Natural killer cell (primary cell): ENCODE measurements at regions not wholly inside any gene's neighbourhood (a gene's known extent, or its start where the extent isn't known, plus 50 kb on each side); places are given as distances from the start of the nearest gene placed in this dataset.

ENCODE experiments used
- ATAC-seq, 3 donors: fragments of 150-1000 bp in 2 of 3; fragments of 200-7000 bp in 1 of 3; cut with Tn5 transposase; 1 replicate in 1 of 3; 2 replicates in 2 of 3; pipeline ENCODE4 v1.10.0; 2021; ENCODE audit warnings: mild to moderate bottlenecking in 2 of 3, moderate library complexity in 2 of 3
- DNase-seq, 2 donors: peaks; one replicate each; pipeline versions ENCODE4 v3.0.0 to v3.0.0-alpha.2; 2013 to 2021; ENCODE audit warnings: mixed read lengths in 1 of 2
- H3K27ac ChIP-seq: one replicate; pipeline ENCODE4 v1.5.1; 2013; ENCODE audit warnings: mild to moderate bottlenecking, low read length
- H3K27me3 ChIP-seq: one replicate; pipeline ENCODE4 v1.6.1; 2013; ENCODE audit warnings: low read length; ENCODE audit not compliant: control insufficient read depth, insufficient read depth
- H3K36me3 ChIP-seq: one replicate; pipeline ENCODE4 v1.6.1; 2013; ENCODE audit warnings: low read length; ENCODE audit not compliant: control insufficient read depth, insufficient read depth
- H3K4me1 ChIP-seq: one replicate; pipeline ENCODE4 v1.6.1; 2013; ENCODE audit warnings: low read length; ENCODE audit not compliant: control insufficient read depth, insufficient read depth
- H3K4me3 ChIP-seq: one replicate; pipeline ENCODE4 v1.5.1; 2013; ENCODE audit warnings: low read length
- H3K9me3 ChIP-seq: one replicate; pipeline ENCODE4 v1.6.1; 2013; ENCODE audit warnings: low read length; ENCODE audit not compliant: control insufficient read depth, insufficient read depth
- H3K27ac Mint-ChIP-seq, 2 donors: one replicate each; pipeline ENCODE4 v1.8.0; 2022; ENCODE audit warnings: mild to moderate bottlenecking in 2 of 2, mixed read lengths in 2 of 2, moderate library complexity in 1 of 2
- H3K27me3 Mint-ChIP-seq, 2 donors: one replicate each; pipeline ENCODE4 v1.8.0; 2022; ENCODE audit warnings: low read depth in 2 of 2, mixed read lengths in 2 of 2
- H3K36me3 Mint-ChIP-seq: one replicate; pipeline ENCODE4 v1.8.0; 2022; ENCODE audit warnings: mixed read lengths
- H3K4me1 Mint-ChIP-seq, 2 donors: one replicate each; pipeline ENCODE4 v1.8.0; 2022; ENCODE audit warnings: mixed read lengths in 2 of 2
- H3K4me3 Mint-ChIP-seq: one replicate; pipeline ENCODE4 v1.8.0; 2022; ENCODE audit warnings: mild to moderate bottlenecking, moderate library complexity, mixed read lengths
- H3K9me3 Mint-ChIP-seq, 2 donors: one replicate each; pipeline ENCODE4 v1.8.0; 2022; ENCODE audit warnings: mixed read lengths in 2 of 2
- WGBS: methylation state at CpG from one replicate; pipeline ENCODE4 v1.1.7; 2013; ENCODE audit warnings: missing lambda C conversion rate; ENCODE audit not compliant: insufficient coverage; 5-methylcytosine and 5-hydroxymethylcytosine counted together
- intact Hi-C: fragments of 100-400 bp; cut with micrococcal nuclease; formaldehyde crosslinking; loops from one replicate; pipeline ENCODE4 v1.14.2; 2022
- TF ChIP-seq, protein P1 (sequence below): fragments of 200-600 bp; IDR thresholded peaks from one replicate; pipeline ENCODE4 v1.8.0; 2022; ENCODE audit warnings: antibody characterized with exemption

GRCh38 chr14:56894591-56894991 lies 84.3 kb upstream of the OTX2 start:
- no peak overlapping the region for H3K27ac Mint-ChIP-seq
- Histone ChIP-seq H3K27ac (no peak overlapping the region), H3K27me3 (no peaks in the 10 kb centered on the region), H3K36me3 (no peaks in the 10 kb centered on the region), H3K4me3 (no peak overlapping the region), H3K9me3 (no peaks in the 10 kb centered on the region), H3K4me1 (no peaks in the 10 kb centered on the region)
- no peak overlapping the region for H3K4me3 Mint-ChIP-seq
- H3K4me1 Mint-ChIP-seq = no peaks in the 10 kb centered on the region
- WGBS = 71% methylated on average over 3 of the region's 3 CpGs
- H3K9me3 Mint-ChIP-seq = peaks cover 2 to 5% of the 10 kb centered on the region in 2 donors
- intact Hi-C loops = no loop called here
- no peak for ATAC-seq
- TF ChIP-seq, protein P1, sequence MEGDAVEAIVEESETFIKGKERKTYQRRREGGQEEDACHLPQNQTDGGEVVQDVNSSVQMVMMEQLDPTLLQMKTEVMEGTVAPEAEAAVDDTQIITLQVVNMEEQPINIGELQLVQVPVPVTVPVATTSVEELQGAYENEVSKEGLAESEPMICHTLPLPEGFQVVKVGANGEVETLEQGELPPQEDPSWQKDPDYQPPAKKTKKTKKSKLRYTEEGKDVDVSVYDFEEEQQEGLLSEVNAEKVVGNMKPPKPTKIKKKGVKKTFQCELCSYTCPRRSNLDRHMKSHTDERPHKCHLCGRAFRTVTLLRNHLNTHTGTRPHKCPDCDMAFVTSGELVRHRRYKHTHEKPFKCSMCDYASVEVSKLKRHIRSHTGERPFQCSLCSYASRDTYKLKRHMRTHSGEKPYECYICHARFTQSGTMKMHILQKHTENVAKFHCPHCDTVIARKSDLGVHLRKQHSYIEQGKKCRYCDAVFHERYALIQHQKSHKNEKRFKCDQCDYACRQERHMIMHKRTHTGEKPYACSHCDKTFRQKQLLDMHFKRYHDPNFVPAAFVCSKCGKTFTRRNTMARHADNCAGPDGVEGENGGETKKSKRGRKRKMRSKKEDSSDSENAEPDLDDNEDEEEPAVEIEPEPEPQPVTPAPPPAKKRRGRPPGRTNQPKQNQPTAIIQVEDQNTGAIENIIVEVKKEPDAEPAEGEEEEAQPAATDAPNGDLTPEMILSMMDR = no peak
- H3K36me3 Mint-ChIP-seq = no peaks in the 10 kb centered on the region
- DNase-seq = no peak
- peaks cover 13 to 18% of the 10 kb centered on the region in 2 donors for H3K27me3 Mint-ChIP-seq

DNA sequence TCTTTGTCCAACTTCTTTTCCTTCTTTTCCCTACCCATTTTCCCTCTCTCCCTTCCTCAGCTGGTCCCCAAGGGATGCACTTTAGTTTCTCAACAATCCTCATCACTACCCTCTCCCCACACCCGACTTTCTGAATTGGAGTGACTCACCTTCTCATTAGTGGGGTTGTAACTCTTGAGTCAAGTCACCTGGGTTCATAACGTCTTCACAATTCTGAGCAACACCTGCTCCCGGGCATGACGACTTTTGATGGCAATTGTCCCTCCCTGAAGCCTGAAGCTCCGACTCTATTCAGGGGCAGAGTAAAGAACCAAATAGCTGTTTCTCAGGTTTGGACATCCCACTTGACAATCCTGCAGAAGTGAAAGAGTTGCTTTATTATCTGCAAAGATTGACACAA lies 82.7 kb upstream of the OTX2 start:
- Histone ChIP-seq H3K27me3 (no peaks in the 10 kb centered on the region), H3K4me3 (no peak overlapping the region), H3K4me1 (no peaks in the 10 kb centered on the region), H3K9me3 (no peaks in the 10 kb centered on the region), H3K27ac (no peak overlapping the region), H3K36me3 (no peaks in the 10 kb centered on the region)
- H3K4me3 Mint-ChIP-seq = no peak overlapping the region
- TF ChIP-seq, protein P1 = no peak
- H3K27ac Mint-ChIP-seq = no peak overlapping the region
- peaks cover 2 to 5% of the 10 kb centered on the region in 2 donors for H3K9me3 Mint-ChIP-seq
- no peak for DNase-seq
- no peak for ATAC-seq
- WGBS = 55% methylated on average over 5 of the region's 5 CpGs
- no peaks in the 10 kb centered on the region for H3K4me1 Mint-ChIP-seq
- intact Hi-C loops = no loop called here
- peaks cover 13 to 18% of the 10 kb centered on the region in 2 donors for H3K27me3 Mint-ChIP-seq
- no peaks in the 10 kb centered on the region for H3K36me3 Mint-ChIP-seq

GRCh38 chr14:56891226-56891625 lies 80.9 kb upstream of the OTX2 start:
- no peaks in the 10 kb centered on the region for H3K36me3 ChIP-seq
- H3K4me3 ChIP-seq = no peak overlapping the region
- H3K27me3 ChIP-seq = no peaks in the 10 kb centered on the region
- no peak overlapping the region for H3K4me3 Mint-ChIP-seq
- no peak overlapping the region for H3K27ac ChIP-seq
- H3K9me3 Mint-ChIP-seq = peaks cover 2 to 5% of the 10 kb centered on the region in 2 donors
- TF ChIP-seq, protein P1 = no peak
- H3K27me3 Mint-ChIP-seq = peaks cover 14 to 24% of the 10 kb centered on the region in 2 donors
- H3K9me3 ChIP-seq = no peaks in the 10 kb centered on the region
- intact Hi-C loops = no loop called here
- H3K4me1 ChIP-seq = no peaks in the 10 kb centered on the region
- ATAC-seq (no peak), DNase-seq (no peak)
- H3K4me1 Mint-ChIP-seq = no peaks in the 10 kb centered on the region
- no peak overlapping the region for H3K27ac Mint-ChIP-seq
- no peaks in the 10 kb centered on the region for H3K36me3 Mint-ChIP-seq

GRCh38 chr14:56889705-56890104 lies 79.4 kb upstream of the OTX2 start:
- TF ChIP-seq, protein P1 = no peak
- Histone ChIP-seq H3K36me3 (no peaks in the 10 kb centered on the region), H3K4me3 (no peak overlapping the region), H3K27me3 (no peaks in the 10 kb centered on the region), H3K27ac (no peak overlapping the region), H3K9me3 (no peaks in the 10 kb centered on the region), H3K4me1 (no peaks in the 10 kb centered on the region)
- intact Hi-C loops = no loop called here
- Mint-ChIP-seq H3K9me3 (no peaks in the 10 kb centered on the region), H3K36me3 (no peaks in the 10 kb centered on the region), H3K4me1 (no peaks in the 10 kb centered on the region), H3K4me3 (no peak overlapping the region), H3K27me3 (peaks cover 6 to 24% of the 10 kb centered on the region in 2 donors), H3K27ac (no peak overlapping the region)
- no peak for DNase-seq
- 89% methylated on average over 1 of the region's 2 CpGs for WGBS
- ATAC-seq = no peak
